KBM-7 (cell line): ENCODE measurements at regions not wholly inside any gene's neighbourhood (a gene's known extent, or its start where the extent isn't known, plus 50 kb on each side); places are given as distances from the start of the nearest gene placed in this dataset.

Experiments used
- DNase-seq: peaks from one replicate; pipeline ENCODE4 v3.0.0-alpha.2; 2015
- in situ Hi-C: fragments of 300-500 bp; cut with MboI; formaldehyde crosslinking; loops from 2 replicates; pipeline ENCODE4 v1.14.3; 2020; ENCODE audit warnings: low sequenced_read_pairs, low pct_unique_long_range_greater_than_20kb, mixed read lengths

- DNase-seq, result no peak
- in situ Hi-C loops, result no loop called here
Measured at GRCh38 chr18:72470391-72470790, 73.8 kb downstream of the CBLN2 start.

- DNase-seq, result no peak
- in situ Hi-C loops, result no loop called here
Measured at GRCh38 chr18:72468021-72468710, 76.0 kb downstream of the CBLN2 start.

- no peak for DNase-seq
- in situ Hi-C loops, result no loop called here
Measured at GRCh38 chr18:72460210-72460680, 83.9 kb downstream of the CBLN2 start.

GRCh38 chr18:72458271-72458670 lies 85.9 kb downstream of the CBLN2 start:
- in situ Hi-C loops, result no loop called here

GRCh38 chr18:72456802-72457201 lies 87.3 kb downstream of the CBLN2 start:
- in situ Hi-C loops, result no loop called here
- no peak for DNase-seq

More at GRCh38 chr18:72458271-72458670, 85.9 kb downstream of the CBLN2 start:
- no peak for DNase-seq

- DNase-seq, result no peak
- in situ Hi-C loops, result no loop called here
Measured at GRCh38 chr18:72452328-72452727, 91.8 kb downstream of the CBLN2 start.

GRCh38 chr18:72444798-72445155 lies 99.4 kb downstream of the CBLN2 start:
- no peak for DNase-seq
- in situ Hi-C loops, result no loop called here

- in situ Hi-C loops, result no loop called here
- no peak for DNase-seq
Measured at GRCh38 chr18:72444111-72444797, 99.9 kb downstream of the CBLN2 start.

GRCh38 chr18:72436401-72436800 lies 107.7 kb downstream of the CBLN2 start:
- no peak for DNase-seq
- in situ Hi-C loops, result no loop called here

- DNase-seq, result no peak
Measured at GRCh38 chr18:72433756-72434155, 110.4 kb downstream of the CBLN2 start.

GRCh38 chr18:72427721-72428120 lies 116.4 kb downstream of the CBLN2 start:
- in situ Hi-C loops, result no loop called here
- no peak for DNase-seq

More at GRCh38 chr18:72433756-72434155, 110.4 kb downstream of the CBLN2 start:
- in situ Hi-C loops, result no loop called here

GRCh38 chr18:72419914-72420313 lies 124.2 kb downstream of the CBLN2 start:
- in situ Hi-C loops, result no loop called here
- no peak for DNase-seq

GRCh38 chr18:72412927-72413326 lies 131.2 kb downstream of the CBLN2 start:
- in situ Hi-C loops, result no loop called here

GRCh38 chr18:72411261-72411660 lies 132.9 kb downstream of the CBLN2 start:
- DNase-seq, result no peak
- in situ Hi-C loops, result no loop called here

More at GRCh38 chr18:72412927-72413326, 131.2 kb downstream of the CBLN2 start:
- DNase-seq, result no peak

- in situ Hi-C loops, result no loop called here
- no peak for DNase-seq
Measured at GRCh38 chr18:72410399-72410798, 133.7 kb downstream of the CBLN2 start.

- in situ Hi-C loops, result no loop called here
- DNase-seq, result no peak
Measured at GRCh38 chr18:72409903-72410302, 134.2 kb downstream of the CBLN2 start.

- DNase-seq, result no peak
- in situ Hi-C loops, result no loop called here
Measured at GRCh38 chr18:72407048-72407447, 137.1 kb downstream of the CBLN2 start.

GRCh38 chr18:72391951-72392350 lies 152.2 kb downstream of the CBLN2 start:
- in situ Hi-C loops, result no loop called here
- DNase-seq, result no peak

- in situ Hi-C loops, result no loop called here
Measured at GRCh38 chr18:72391427-72391826, 152.7 kb downstream of the CBLN2 start.

GRCh38 chr18:72378016-72378415 lies 166.1 kb downstream of the CBLN2 start:
- in situ Hi-C loops, result no loop called here
- no peak for DNase-seq

More at GRCh38 chr18:72391427-72391826, 152.7 kb downstream of the CBLN2 start:
- DNase-seq, result no peak

- no peak for DNase-seq
- in situ Hi-C loops, result no loop called here
Measured at GRCh38 chr18:72376256-72376655, 167.9 kb downstream of the CBLN2 start.
